Trophoblast cell (in vitro differentiated cells and primary cell): ENCODE measurements at regions not wholly inside any gene's neighbourhood (a gene's known extent, or its start where the extent isn't known, plus 50 kb on each side); places are given as distances from the start of the nearest gene placed in this dataset.

Source experiments
- DNase-seq, 2 donors: peaks; one replicate each; pipeline ENCODE4 v3.0.0-alpha.2; 2016
- H2AFZ ChIP-seq: 2 replicates; pipeline ENCODE4 v1.6.1; 2013; ENCODE audit warnings: low read length, moderate library complexity, mild to moderate bottlenecking; ENCODE audit not compliant: insufficient read depth, poor library complexity
- H2AK5ac ChIP-seq: 2 replicates; pipeline ENCODE4 v1.6.1; 2013; ENCODE audit warnings: mild to moderate bottlenecking, low read length
- H2BK120ac ChIP-seq: 2 replicates; pipeline ENCODE4 v1.6.1; 2013; ENCODE audit warnings: low read length, mild to moderate bottlenecking, moderate library complexity; ENCODE audit not compliant: insufficient read depth, poor library complexity
- H2BK12ac ChIP-seq: 2 replicates; pipeline ENCODE4 v1.6.1; 2013; ENCODE audit warnings: mild to moderate bottlenecking, low read length, moderate library complexity
- H2BK5ac ChIP-seq: 2 replicates; pipeline ENCODE4 v1.6.1; 2013; ENCODE audit warnings: low read length, low read depth, moderate library complexity, mild to moderate bottlenecking; ENCODE audit not compliant: poor library complexity
- H3K14ac ChIP-seq: 2 replicates; pipeline ENCODE4 v1.6.1; 2013; ENCODE audit warnings: mild to moderate bottlenecking, low read length
- H3K18ac ChIP-seq: 2 replicates; pipeline ENCODE4 v1.6.1; 2013; ENCODE audit warnings: mild to moderate bottlenecking, low read length
- H3K23ac ChIP-seq: 2 replicates; pipeline ENCODE4 v1.6.1; 2013; ENCODE audit warnings: low read length
- H3K27ac ChIP-seq: 2 replicates; pipeline ENCODE4 v1.5.1; 2013; ENCODE audit warnings: low read depth, mild to moderate bottlenecking, inconsistent platforms, low read length, moderate library complexity
- H3K27me3 ChIP-seq: 2 replicates; pipeline ENCODE4 v1.6.1; 2013; ENCODE audit warnings: inconsistent platforms, mild to moderate bottlenecking, low read length, moderate library complexity; ENCODE audit not compliant: insufficient read depth
- H3K36me3 ChIP-seq, 2 experiments: 1 replicate in 1 of 2; 2 replicates in 1 of 2; pipeline ENCODE4 v1.6.1; 2013; ENCODE audit warnings: low read length in 2 of 2, mild to moderate bottlenecking in 2 of 2, moderate library complexity in 1 of 2; ENCODE audit not compliant: insufficient read depth in 2 of 2, control insufficient read depth in 1 of 2
- H3K4ac ChIP-seq: 2 replicates; pipeline ENCODE4 v1.6.1; 2013; ENCODE audit warnings: low read depth, mild to moderate bottlenecking, low read length, moderate library complexity
- H3K4me1 ChIP-seq, 2 experiments: 1 replicate in 1 of 2; 2 replicates in 1 of 2; pipeline ENCODE4 v1.6.1; 2013; ENCODE audit warnings: low read length in 2 of 2, mild to moderate bottlenecking in 2 of 2, moderate library complexity in 1 of 2; ENCODE audit not compliant: insufficient read depth in 2 of 2, control insufficient read depth in 1 of 2
- H3K4me2 ChIP-seq: 2 replicates; pipeline ENCODE4 v1.6.1; 2013; ENCODE audit warnings: inconsistent platforms, mild to moderate bottlenecking, low read length, moderate library complexity
- H3K4me3 ChIP-seq: 2 replicates; pipeline ENCODE4 v1.5.1; 2013; ENCODE audit warnings: mild to moderate bottlenecking, low read depth, low read length, inconsistent platforms
- H3K79me1 ChIP-seq: one replicate; pipeline ENCODE4 v1.6.1; 2013; ENCODE audit warnings: low read length
- H3K79me2 ChIP-seq: 2 replicates; pipeline ENCODE4 v1.6.1; 2013; ENCODE audit warnings: low read length, mild to moderate bottlenecking; ENCODE audit not compliant: control insufficient read depth, insufficient read depth, poor library complexity
- H3K9ac ChIP-seq: 2 replicates; pipeline ENCODE4 v1.6.1; 2013; ENCODE audit warnings: mild to moderate bottlenecking, low read length
- H3K9me3 ChIP-seq: 2 replicates; pipeline ENCODE4 v1.6.1; 2013; ENCODE audit warnings: low read depth, mild to moderate bottlenecking, control low read depth, inconsistent platforms, low read length; ENCODE audit not compliant: insufficient read depth
- H4K12ac ChIP-seq: 2 replicates; pipeline ENCODE4 v1.6.1; 2013; ENCODE audit warnings: low read depth, mild to moderate bottlenecking, low read length, moderate library complexity
- H4K8ac ChIP-seq: 2 replicates; pipeline ENCODE4 v1.6.1; 2013; ENCODE audit warnings: low read depth, mild to moderate bottlenecking, low read length, moderate library complexity
- H4K91ac ChIP-seq: one replicate; pipeline ENCODE4 v1.6.1; 2013; ENCODE audit warnings: low read depth, mild to moderate bottlenecking, low read length, moderate library complexity
- WGBS: extraction: QIAGEN DNeasy Blood & Tissue Kit; methylation state at CpG from one replicate; pipeline ENCODE4 v1.1.7; 2013; ENCODE audit warnings: missing lambda C conversion rate; ENCODE audit not compliant: insufficient read length, insufficient coverage; ENCODE audit errors: extremely low coverage; 5-methylcytosine and 5-hydroxymethylcytosine counted together

DNA sequence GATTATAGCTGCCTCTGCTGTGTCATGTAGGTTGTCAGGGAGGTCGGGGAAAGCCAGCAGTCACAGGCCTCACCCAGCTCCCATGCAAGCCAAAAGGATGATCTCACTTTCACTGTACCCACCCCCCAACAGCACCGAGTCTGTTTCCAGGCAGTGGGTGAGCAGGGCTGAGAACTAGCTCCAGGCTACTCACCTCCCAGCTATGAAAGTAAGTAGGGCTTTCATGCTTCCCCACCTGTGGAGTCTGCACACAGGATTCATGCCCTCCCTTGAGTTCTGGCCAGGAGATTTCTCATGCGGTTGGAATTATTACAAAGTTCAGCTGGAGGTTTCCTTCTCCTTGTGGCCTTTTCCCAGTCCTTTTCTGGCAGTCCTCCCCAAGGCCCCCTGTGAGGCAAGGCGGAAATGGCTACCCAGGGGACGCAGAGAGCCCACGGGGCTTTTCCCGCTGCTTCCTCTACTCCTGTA lies 356.2 kb downstream of the SV2B start:
- H3K4ac ChIP-seq = no peak overlapping the region
- no peak overlapping the region for H4K8ac ChIP-seq
- H3K27me3 ChIP-seq = no peaks in the 10 kb centered on the region
- no peak overlapping the region for H3K18ac ChIP-seq
- H3K79me1 ChIP-seq = peaks cover 8% of the 10 kb centered on the region
- peak overlapping the region; percentile 44 for H3K14ac ChIP-seq
- no CpG with 5 or more reads among the region's 7 CpGs for WGBS
- peak overlapping the region; percentile 47 for H4K91ac ChIP-seq
- H3K9me3 ChIP-seq = no peaks in the 10 kb centered on the region
- H2AK5ac ChIP-seq = peak overlapping the region; percentile 37
- H3K4me2 ChIP-seq = no peak overlapping the region
- peak; percentile 7 to 49 for DNase-seq
- H3K23ac ChIP-seq = no peak overlapping the region
- peak overlapping the region; percentile 64 for H3K27ac ChIP-seq
- peaks cover 2% of the 10 kb centered on the region for H3K79me2 ChIP-seq
- peak overlapping the region; percentile 25 for H2AFZ ChIP-seq
- no peak overlapping the region for H4K12ac ChIP-seq
- peak overlapping the region; percentile 79 for H2BK5ac ChIP-seq
- no peak overlapping the region for H3K4me3 ChIP-seq
- peak overlapping the region; percentile 71 for H2BK12ac ChIP-seq
- peak overlapping the region; percentile 66 for H2BK120ac ChIP-seq
- peaks cover 10 to 13% of the 10 kb centered on the region in 2 experiments for H3K4me1 ChIP-seq
- H3K9ac ChIP-seq = no peak overlapping the region
- H3K36me3 ChIP-seq = no peaks in the 10 kb centered on the region

- no CpG with 5 or more reads among the region's 3 CpGs for WGBS
These were observed 356.9 kb downstream of the SV2B start for GRCh38 chr15:91456921-91457320.

GRCh38 chr15:91461377-91461776 lies 361.3 kb downstream of the SV2B start:
- Histone ChIP-seq H3K27ac (no peak overlapping the region), H3K4me3 (no peak overlapping the region), H3K4me2 (no peak overlapping the region), H4K91ac (no peak overlapping the region), H3K79me1 (peaks cover 5% of the 10 kb centered on the region), H2BK5ac (no peak overlapping the region), H2AK5ac (no peak overlapping the region), H3K9ac (no peak overlapping the region), H2BK120ac (no peak overlapping the region), H3K9me3 (no peaks in the 10 kb centered on the region), H3K4me1 (peaks cover 5% of the 10 kb centered on the region in 2 experiments), H3K36me3 (no peaks in the 10 kb centered on the region), H3K27me3 (no peaks in the 10 kb centered on the region), H3K4ac (no peak overlapping the region), H3K23ac (no peak overlapping the region), H2BK12ac (no peak overlapping the region), H3K14ac (no peak overlapping the region), H3K79me2 (peaks cover 2% of the 10 kb centered on the region), H2AFZ (no peak overlapping the region), H4K8ac (no peak overlapping the region), H3K18ac (no peak overlapping the region), H4K12ac (no peak overlapping the region)
- DNase-seq = peak; percentile 2 to 12
- no CpG with 5 or more reads among the region's 3 CpGs for WGBS

More at GRCh38 chr15:91456921-91457320, 356.9 kb downstream of the SV2B start:
- Histone ChIP-seq H4K12ac (no peak overlapping the region), H2AFZ (peak overlapping the region; percentile 25), H3K4me1 (peaks cover 10 to 13% of the 10 kb centered on the region in 2 experiments), H3K9me3 (no peaks in the 10 kb centered on the region), H3K79me1 (peaks cover 8% of the 10 kb centered on the region), H3K4ac (no peak overlapping the region), H3K9ac (no peak overlapping the region), H3K23ac (no peak overlapping the region), H4K91ac (peak overlapping the region; percentile 47), H3K14ac (peak overlapping the region; percentile 44), H3K27me3 (no peaks in the 10 kb centered on the region), H4K8ac (no peak overlapping the region), H3K4me2 (no peak overlapping the region), H3K4me3 (no peak overlapping the region), H2AK5ac (peak overlapping the region; percentile 37), H2BK120ac (peak overlapping the region; percentile 66), H3K27ac (peak overlapping the region; percentile 64), H2BK12ac (peak overlapping the region; percentile 71), H3K36me3 (no peaks in the 10 kb centered on the region), H3K79me2 (peaks cover 2% of the 10 kb centered on the region), H2BK5ac (peak overlapping the region; percentile 79), H3K18ac (peak overlapping the region; percentile 71)
- DNase-seq = peak in 1 of 2 donors; percentile 6

DNA sequence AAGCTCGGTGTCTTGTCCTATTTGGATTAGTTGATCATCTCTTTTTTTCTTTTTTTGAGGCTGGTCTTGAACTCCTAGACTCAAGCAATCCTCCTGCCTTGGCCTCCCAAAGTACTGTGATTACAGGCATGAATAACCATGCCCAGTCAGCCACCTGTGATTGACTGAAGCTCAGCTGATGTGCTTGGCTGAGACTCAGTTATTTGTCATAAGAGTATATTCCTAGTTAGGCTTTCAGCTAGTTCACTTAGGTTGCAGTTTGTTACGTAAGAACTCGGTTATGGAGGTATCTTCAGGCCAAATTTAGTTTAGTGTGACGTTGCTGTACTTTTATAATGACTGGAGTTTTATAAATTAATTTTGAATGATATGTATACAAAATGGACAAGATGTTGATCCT lies 365.0 kb downstream of the SV2B start:
- WGBS = no CpG with 5 or more reads among the region's 4 CpGs
- no peak overlapping the region for H4K91ac ChIP-seq
- no peak overlapping the region for H4K8ac ChIP-seq
- H2BK5ac ChIP-seq = no peak overlapping the region
- no peaks in the 10 kb centered on the region for H3K36me3 ChIP-seq
- no peaks in the 10 kb centered on the region for H3K4me1 ChIP-seq
- no peak overlapping the region for H3K9ac ChIP-seq
- H2AFZ ChIP-seq = no peak overlapping the region
- no peak overlapping the region for H3K14ac ChIP-seq
- H3K23ac ChIP-seq = no peak overlapping the region
- no peak overlapping the region for H3K4me2 ChIP-seq
- H2BK12ac ChIP-seq = no peak overlapping the region
- H2BK120ac ChIP-seq = no peak overlapping the region
- H3K79me2 ChIP-seq = no peaks in the 10 kb centered on the region
- H3K4ac ChIP-seq = no peak overlapping the region
- no peaks in the 10 kb centered on the region for H3K27me3 ChIP-seq
- no peak overlapping the region for H4K12ac ChIP-seq
- H2AK5ac ChIP-seq = no peak overlapping the region
- no peak for DNase-seq
- no peak overlapping the region for H3K27ac ChIP-seq
- H3K18ac ChIP-seq = no peak overlapping the region
- no peaks in the 10 kb centered on the region for H3K9me3 ChIP-seq
- no peaks in the 10 kb centered on the region for H3K79me1 ChIP-seq
- no peak overlapping the region for H3K4me3 ChIP-seq
